GM19035 (cell line): ENCODE measurements at regions not wholly inside any gene's neighbourhood (a gene's known extent, or its start where the extent isn't known, plus 50 kb on each side); places are given as distances from the start of the nearest gene placed in this dataset.
"Not testable (repeated sequence)": the region's sequence is repeated elsewhere in the genome, so short reads cannot be mapped to it uniquely, and the experiment has no call there.

Experiments used
- ATAC-seq: cut with Tn5 transposase; IDR thresholded peaks from one replicate; pipeline ENCODE4 v1.9.1; 2021; ENCODE audit not compliant: unreplicated experiment

DNA sequence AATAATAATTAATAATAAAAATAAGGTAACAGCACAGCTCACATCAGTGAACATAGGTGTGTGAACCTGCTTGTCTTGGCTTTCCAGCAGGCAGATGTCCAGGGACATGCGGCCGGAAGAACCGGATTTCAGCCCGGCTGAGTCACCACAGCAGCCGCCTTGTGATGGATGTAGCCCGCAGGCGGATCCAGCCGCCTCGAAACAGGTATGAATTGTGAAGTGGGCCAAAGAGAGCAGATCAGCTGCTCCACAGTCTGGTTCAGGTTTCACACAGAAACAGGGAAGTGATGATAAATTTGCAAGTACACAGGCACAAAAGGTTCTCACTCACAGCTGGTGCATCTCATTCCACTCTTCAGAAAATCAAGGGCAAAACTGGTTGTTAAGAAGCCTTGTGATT lies 55.1 kb downstream of the ID4 start:
- ATAC-seq = no peak

DNA sequence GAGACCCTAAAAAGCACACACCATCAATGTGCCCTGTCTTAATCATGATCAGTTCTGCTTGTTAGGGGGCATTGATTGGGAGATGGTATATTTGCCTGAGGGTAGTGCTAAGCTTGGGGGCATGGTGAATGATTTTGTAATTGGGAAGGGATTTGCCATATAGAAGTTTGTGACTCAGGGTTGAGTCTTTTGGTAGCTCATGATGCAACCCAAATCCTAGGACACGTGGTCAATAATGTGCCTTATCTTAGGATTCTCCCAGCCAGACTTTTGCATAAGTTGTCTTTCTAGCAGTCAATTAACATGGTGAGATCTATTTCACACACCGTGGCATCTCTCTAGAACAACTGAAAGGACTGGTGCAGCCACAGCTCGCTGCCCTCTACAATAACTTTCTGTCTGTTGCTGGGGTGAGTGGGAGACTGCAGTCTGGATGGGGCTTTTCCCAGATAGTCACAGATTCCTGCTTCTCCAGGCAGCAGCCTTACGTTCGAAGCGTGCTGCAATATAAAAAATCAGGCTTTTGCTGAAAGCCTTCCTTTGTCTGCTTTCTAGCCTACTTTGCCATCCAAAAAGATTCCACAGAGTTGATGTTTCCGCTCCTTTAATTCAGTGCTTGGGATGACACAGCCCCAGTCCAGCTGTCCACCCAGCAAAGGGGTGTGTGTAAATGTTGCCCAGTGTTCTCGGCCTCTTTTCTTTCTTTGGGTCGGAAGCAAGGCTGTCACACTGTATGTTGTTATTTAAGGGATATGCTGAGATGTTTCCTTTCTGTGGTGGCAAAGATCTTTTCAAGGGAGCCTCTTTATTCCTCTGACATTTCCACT lies 58.9 kb downstream of the ID4 start:
- ATAC-seq = no peak

DNA sequence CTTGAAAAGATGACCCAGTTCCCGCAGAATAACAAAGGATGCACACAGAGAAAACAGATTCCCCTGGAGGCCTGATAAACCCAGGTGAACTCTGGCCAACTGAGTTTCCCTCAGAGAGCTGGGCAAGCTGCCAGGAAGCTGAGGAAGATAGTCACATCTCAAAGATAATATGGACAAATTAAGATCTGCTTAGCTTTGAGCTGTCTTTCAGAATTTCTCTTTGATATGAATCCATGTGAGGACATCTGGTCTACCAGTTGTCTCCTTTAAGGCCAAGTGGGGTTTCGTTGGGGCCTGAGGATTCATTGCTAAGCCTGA lies 59.5 kb downstream of the ID4 start:
- ATAC-seq = no peak

DNA sequence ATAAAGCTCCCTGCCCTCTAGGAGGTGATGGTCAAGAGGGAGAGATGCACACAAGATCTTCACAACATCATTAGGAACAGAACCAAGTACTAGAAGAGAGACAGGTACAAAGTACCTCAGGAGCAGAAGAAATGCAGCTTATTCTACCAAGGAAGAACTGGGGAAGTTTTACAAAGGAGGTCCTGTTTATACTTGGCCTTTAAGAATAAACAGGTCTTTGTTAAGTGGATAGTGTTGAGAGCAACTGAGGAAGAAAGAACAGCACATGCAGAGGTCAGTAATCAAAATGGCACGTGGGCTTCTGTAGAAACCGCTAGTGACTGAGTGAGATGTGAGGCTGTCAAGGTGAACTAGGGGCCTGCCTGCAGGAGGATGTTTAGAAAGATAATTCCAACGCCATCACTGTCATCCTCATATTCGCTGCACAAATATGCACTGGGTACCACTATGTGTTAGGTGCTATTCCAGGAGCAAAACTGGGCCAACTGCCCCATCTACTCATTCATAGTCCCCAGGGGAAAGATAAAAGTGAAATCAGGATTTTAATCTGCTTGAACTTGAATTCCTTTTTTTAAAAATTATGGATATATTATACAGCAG lies 61.1 kb downstream of the ID4 start:
- no peak for ATAC-seq

DNA sequence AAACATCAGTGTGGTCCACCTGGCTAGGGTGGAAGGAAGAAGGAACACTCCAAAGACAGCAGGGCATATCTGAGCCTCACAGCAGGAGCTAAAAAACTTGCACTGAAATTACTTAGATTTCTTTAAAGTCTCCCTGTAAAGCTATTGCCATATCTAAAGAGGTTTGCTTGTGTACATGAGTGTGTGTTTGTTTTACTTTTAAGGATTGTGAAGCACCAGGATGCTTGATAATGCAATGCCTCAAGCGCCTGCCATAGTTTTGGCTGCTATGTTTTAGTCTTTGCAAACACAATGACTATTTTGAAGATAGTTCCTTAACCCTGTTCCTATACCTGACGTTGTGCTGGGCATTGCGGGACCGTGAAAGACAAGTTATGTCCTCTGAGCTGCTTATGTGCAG lies 65.0 kb downstream of the ID4 start:
- ATAC-seq = no peak

DNA sequence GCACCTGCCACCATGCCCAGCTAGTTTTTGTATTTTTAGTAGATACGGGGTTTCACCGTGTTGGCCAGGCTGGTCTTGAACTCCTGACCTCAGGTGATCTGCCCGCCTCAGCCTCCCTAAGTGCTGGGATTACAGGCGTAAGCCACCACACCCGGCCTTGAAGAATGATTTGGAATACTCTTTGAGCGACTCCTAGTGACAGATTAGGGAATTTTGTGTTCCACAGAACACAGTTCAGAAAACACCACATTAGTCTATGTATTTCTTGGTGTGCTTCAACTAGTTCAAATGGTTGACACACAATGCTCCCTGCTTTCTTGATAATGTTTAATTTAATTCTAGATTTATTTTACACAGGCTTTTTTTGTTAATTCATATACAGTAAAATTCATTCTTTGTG lies 67.2 kb downstream of the ID4 start:
- ATAC-seq = not testable (repeated sequence)

DNA sequence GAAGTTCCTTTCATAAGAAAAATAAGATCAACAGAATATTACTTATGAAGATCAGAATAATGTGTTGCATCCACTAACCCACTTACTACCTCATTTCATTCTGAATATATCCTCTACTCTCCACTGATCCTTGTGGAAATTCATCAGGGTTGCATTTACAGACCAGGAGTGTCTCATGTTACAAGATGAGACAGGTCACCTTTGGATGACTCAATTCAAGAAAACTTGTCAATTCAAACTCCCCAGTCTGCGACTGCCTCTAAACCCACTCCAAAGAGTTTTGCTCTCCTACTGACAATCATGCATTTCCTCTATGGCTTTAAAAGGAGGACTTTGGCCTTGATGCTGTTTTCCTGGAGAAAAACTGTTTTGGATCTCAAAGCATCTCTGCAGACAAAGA lies 68.4 kb downstream of the ID4 start:
- ATAC-seq = no peak

DNA sequence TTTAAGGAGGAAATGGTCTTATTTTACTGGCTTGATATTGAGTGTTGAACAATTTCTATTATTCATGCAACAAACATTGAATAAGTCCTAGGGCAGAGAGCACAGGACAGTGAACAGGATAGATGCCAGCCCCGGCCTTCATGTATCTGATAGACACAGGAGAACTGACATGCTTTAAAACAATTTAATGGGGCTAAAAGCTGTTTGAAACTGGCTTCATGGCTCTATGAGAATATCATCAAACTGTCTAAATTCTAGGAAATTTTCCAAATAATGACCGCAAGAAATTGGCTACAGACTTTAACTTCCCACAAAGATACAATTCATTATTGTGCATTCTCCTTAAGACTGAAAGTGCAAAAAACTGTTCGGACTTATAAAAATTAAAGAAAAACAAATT lies 69.0 kb downstream of the ID4 start:
- no peak for ATAC-seq

DNA sequence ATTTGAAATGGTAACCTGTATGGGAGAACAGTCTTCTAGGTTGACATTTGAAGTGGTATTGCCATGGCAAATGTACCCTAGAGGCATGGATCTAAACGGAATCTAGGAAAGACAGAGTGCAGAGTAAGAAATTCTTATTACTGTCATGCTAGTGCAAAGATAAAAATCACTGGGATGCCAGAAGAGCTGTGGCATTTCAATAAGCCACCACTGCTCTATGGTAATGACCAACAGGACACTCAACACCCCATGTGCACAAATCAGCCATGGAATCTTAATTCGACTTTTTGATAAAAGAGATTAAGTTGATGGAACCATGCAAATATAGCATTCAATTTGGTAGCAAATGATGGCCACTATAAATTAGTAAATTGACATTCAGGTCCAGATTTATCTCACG lies 74.1 kb downstream of the ID4 start:
- ATAC-seq = no peak

DNA sequence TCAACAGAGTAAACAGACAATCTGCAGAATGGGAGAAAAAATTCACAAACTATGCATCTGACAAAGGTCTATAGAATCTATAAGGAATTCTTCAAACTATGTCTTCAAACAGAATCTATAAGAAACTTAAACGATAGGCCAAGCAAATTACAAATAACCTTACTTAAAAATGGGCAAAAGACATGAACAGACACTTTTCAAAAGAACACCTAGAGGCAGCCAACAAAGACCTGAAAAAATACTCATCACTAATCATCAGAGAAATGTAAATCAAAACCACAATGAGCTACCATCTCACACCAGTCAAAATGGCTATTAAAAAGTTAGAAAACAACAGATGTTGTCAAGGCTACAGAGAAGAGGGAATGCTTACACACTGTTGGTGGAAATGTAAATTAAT lies 81.3 kb downstream of the ID4 start:
- no peak for ATAC-seq

DNA sequence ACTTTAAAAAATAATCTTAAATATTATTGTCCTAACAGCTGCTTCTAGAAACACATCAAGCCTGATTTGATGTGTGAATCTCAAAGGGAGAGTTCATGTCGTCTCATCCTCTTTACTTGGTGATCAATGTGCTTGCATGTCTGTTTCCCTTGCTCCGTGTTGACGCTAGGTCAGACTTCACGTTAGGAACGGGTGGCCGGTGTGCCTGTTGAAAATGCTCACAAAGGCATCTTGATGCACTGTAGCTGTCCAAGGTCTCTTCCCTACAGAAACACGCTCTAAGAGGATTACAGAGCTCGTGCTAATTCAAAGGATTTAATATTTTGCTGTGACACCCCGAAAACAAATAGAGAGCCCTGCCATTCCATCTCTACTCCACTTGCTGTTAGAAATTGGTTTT lies 84.6 kb downstream of the ID4 start:
- ATAC-seq = no peak

DNA sequence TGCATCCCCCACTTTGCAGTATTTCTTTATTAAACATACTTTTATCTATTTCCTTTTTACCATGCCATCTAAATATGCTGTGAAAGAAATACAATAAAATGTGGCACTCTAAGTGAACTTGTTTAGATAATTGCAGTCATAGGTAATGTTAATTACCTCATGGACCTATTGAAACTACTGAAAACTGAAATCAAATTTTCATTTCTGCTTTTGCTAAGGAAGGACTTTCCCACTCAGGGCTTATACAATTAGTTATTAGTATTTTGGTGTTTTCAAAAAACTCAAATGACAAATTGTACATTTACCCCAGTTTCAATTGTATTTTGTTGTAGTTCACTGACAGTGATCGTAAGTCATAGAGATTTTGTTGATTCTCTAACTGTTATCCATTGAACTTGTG lies 88.4 kb downstream of the ID4 start:
- no peak for ATAC-seq

DNA sequence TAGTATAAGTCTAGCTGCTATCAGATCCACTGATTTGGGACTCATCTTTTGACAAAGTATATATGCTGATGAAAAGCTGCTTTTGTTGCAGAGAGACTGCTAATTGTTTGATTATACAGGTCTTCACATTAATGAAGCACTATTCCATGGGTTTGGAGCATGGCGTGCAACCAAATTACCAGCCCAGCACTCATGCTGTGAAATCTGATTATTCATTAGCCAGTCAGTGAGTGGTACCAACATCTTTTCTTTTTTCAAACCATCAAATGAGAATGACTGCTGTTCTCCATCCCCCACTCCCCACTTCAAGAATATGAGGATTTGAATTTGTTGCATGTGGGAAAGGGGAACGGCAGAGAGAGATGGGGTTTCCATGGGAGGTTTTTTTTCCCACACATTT lies 91.3 kb downstream of the ID4 start:
- no peak for ATAC-seq

DNA sequence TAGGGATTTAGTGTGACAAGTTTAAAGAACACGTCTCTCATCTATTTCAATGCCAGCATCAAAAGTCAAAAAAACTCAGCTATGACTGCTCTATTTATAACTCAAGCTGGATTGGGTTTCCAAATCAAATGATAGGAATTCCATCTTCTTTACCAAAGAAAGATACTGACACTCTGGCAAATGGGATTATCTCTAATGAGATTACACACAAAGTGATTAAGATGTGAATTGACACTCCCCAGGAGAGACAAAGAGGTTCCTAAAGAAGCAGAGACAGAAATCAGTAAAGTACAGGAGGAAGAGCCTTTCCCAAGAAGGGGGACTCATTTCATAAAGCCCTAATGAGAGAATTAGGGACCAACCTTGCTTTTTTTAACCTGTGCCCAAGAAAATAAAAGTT lies 92.1 kb downstream of the ID4 start:
- no peak for ATAC-seq

DNA sequence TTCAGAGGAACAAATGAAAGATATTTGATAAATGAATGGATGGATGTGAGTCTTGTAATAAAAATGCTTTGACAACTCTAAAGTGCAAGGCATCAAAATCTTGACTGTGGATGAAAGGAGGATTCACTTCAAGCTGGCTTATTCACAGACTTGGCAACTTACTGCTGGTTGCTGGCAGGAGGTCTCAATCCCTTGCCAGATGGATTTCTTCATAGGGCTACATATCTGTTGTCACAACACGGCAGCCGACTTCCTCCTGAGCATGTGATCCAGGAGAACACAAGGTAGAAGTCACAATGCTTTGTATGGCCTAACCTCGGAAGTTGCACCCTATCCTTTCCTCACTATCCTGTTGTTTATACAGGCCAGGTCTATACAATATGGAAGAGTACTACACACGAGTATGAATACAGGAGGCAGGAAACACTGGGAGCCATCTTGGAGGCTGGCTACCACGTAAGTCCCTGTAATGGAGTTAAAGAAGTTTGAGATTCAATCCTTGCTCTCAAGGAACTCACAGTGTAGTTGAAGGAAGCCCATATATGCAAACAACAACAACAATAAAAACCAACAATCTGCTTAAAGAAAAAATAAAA lies 97.9 kb downstream of the ID4 start:
- no peak for ATAC-seq

DNA sequence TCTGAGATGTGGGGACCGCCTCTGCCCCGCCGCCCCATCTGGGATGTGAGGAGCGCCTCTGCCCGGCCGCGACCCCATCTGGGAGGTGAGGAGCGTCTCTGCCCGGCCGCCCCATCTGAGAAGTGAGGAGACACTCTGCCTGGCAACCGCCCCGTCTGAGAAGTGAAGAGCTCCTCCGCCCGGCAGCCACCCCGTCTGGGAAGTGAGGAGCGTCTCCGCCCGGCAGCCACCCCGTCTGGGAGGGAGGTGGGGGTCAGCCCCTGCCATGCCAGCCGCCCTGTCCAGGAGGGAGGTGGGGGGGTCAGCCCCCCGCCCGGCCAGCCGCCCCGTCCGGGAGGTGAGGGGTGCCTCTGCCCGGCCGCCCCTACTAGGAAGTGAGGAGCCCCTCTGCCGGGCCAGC lies 102.2 kb downstream of the ID4 start:
- ATAC-seq = not testable (repeated sequence)

DNA sequence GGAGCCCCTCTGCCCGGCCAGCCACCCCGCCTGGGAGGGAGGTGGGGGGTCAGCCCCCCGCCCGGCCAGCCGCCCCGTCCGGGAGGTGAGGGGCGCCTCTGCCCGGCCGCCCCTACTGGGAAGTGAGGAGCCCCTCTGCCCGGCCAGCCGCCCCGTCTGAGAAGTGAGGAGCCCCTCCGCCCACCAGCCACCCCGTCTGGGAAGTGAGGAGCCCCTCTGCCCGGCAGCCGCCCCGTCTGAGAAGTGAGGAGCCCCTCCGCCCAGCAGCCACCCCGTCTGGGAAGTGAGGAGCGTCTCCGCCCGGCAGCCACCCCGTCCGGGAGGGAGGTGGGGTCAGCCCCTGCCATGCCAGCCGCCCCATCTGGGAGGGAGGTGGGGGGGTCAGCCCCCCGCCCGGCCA lies 102.8 kb downstream of the ID4 start:
- not testable (repeated sequence) for ATAC-seq

DNA sequence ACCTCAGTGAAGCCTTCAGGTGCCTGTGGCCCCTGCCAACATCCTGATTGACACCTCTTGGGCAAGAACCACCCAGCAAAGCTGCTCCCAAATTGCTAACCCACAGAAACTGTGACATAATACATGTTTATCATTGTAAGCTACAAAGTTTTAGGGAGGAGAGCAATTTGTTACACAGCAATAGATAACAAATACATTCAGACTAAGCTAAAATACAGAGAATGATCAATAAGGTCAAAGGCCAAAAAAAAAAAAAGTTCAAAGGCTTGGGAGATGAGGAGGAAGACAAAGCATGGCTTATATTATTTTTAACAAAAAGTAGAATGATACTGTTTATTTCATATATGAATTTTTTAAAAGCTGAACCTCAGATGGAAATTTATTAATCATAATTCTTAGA lies 105.9 kb downstream of the ID4 start:
- ATAC-seq = no peak

DNA sequence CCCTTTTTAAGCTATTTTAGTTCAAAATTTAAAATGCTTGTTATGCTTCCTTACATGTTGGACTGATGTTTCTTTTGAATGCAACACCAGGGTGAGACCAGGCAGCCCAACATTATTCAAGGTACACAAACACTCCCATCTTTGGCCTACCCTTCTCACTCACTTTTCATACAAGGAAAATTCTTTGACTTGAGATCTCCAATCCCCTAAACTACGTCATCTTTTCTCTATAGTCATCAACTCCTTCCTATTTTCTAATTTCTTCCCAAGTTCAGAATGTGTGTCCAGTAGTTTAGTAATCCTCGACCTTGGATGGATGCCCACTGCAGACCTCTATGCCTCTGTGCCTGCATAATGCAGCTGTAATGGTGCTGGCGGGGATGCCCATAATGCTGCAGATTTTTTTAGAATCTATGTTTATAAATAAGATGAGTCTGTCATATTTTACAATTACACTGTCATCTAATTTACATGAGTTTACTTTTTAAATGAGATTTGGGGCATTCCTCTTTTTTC lies 108.7 kb downstream of the ID4 start:
- ATAC-seq = no peak

DNA sequence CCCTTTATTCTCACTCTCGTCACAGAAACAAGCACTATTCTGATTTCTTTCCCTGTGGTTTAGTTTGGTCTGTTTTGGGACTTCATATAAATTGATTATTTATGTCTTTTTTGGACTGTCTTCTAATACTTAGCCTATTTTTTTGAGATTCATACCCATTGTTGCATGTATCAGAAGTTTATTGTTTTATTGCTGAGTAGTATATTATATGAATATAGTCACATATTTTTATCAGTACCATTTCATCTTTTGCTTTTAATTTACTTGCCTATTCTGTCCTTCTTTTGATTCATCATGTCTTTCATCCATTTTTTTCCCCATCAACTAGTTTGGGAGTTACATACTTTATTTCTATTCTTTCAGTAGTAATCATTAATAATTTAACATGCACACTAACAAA lies 112.0 kb downstream of the ID4 start:
- ATAC-seq = no peak

DNA sequence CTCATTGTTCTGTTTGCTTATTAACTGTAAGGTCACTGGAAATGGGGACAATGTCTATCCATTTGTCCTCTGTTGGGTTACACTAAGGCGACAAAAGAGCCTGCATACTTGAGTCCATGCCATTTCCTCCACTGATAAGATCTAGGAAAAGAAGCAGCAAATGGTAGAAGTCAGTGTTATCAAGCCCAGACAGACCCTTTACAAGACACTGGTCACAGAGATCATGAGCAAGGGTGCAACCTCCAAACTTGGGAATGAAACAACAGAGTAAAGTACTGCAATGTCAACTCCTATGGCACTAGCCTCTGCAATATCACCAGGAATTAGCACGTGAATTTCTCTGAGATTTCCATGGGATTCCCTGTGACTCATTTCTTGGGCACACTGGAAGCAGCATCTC lies 126.9 kb downstream of the ID4 start:
- no peak for ATAC-seq

DNA sequence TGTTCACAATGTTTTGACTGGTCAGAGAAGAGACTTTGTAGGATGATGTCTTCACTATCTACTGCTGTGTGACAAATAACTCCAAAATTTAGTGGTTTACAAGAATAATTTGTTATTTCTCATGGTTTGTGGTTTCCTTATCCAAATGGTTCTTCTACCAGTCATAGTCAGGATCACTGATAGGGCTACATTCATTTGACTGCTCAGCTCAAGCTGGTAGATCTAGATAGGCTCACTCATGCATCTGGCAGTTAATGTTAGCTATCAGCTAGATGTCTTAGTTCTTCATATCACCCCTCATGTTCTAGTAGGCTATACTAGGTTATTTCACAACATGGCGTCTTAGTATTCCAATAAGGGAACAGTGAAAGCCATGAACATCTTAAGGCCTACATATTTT lies 131.0 kb downstream of the ID4 start:
- ATAC-seq = no peak

DNA sequence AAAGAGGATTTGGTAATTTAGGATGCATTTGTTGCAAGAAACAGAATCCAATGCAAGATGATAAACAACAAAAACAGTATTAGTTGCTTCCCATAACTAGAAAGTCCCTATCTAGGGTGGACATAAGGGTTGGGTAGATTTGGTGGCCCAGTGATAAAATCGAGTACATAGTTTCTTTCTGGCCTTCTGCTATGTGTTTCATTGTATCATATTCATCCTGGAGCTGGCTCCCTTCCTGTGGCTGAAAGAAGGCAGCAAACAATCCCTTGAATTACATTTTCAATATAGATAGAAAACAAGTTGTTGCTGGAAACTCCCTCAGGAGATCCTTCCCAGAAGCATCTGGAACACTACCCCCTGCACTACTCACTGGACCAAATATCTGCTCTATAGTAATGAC lies 135.1 kb downstream of the ID4 start:
- no peak for ATAC-seq
